GM10248 (cell line): ENCODE measurements at regions not wholly inside any gene's neighbourhood (a gene's known extent, or its start where the extent isn't known, plus 50 kb on each side); places are given as distances from the start of the nearest gene placed in this dataset.

ENCODE experiments used
- CTCF ChIA-PET: fragments of 300-600 bp; sonication (Branson Sonifier 250); formaldehyde crosslinking; extraction: SDS; loops from one replicate; lab custom pipeline; 2021; ENCODE audit warnings: antibody characterized with exemption; lab: Yijun Ruan, JAX
- POLR2A ChIA-PET: fragments of 350-650 bp; sonication (Branson Sonifier 250); formaldehyde crosslinking; extraction: SDS; loops from one replicate; lab custom pipeline; 2020; ENCODE audit warnings: antibody characterized with exemption; lab: Yijun Ruan, JAX
- DNase-seq: peaks from one replicate; pipeline ENCODE4 v3.0.0; 2012; ENCODE audit errors: extremely low spot score
- CTCF ChIP-seq: IDR thresholded peaks from 2 replicates; pipeline ENCODE4 v1.5.1; 2012; ENCODE audit warnings: mild to moderate bottlenecking, low read depth; ENCODE audit errors: extremely low read depth, missing control alignments, control extremely low read depth

- ChIA-PET CTCF (interaction anchor here (0.7 to 1.4 kb wide), 2 partner anchors 9 to 11 kb away, joined by 3 read pairs; no protein-coding TSS in a partner anchor), POLR2A (no interaction called here)
- no peak for DNase-seq
- TF ChIP-seq CTCF = no peak
Measured at GRCh38 chr18:40366521-40366920, 1588.5 kb upstream of the PIK3C3 start.

- TF ChIP-seq CTCF = no peak
- POLR2A ChIA-PET = no interaction called here
- DNase-seq = no peak
- CTCF ChIA-PET = interaction anchor here (1.4 kb wide), 1 partner anchor 10 kb away, joined by 3 read pairs; no protein-coding TSS in a partner anchor
Measured at GRCh38 chr18:40365526-40365925, 1589.5 kb upstream of the PIK3C3 start.

- POLR2A ChIA-PET = no interaction called here
- DNase-seq = no peak
- CTCF ChIA-PET = no interaction called here
- no peak for TF ChIP-seq CTCF
Measured at GRCh38 chr18:40360558-40360957, 1594.5 kb upstream of the PIK3C3 start.

- no peak for DNase-seq
- CTCF ChIA-PET = interaction anchor here (1.6 kb wide), 1 partner anchor 10 kb away, joined by 5 read pairs; no protein-coding TSS in a partner anchor
- POLR2A ChIA-PET = no interaction called here
- no peak for TF ChIP-seq CTCF
Measured at GRCh38 chr18:40357536-40357935, 1597.5 kb upstream of the PIK3C3 start.

- ChIA-PET CTCF (no interaction called here), POLR2A (no interaction called here)
Measured at GRCh38 chr18:40356168-40356567, 1598.9 kb upstream of the PIK3C3 start.

GRCh38 chr18:40355726-40356125 lies 1599.3 kb upstream of the PIK3C3 start:
- ChIA-PET POLR2A (no interaction called here), CTCF (no interaction called here)
- TF ChIP-seq CTCF = no peak
- DNase-seq = no peak

More at GRCh38 chr18:40356168-40356567, 1598.9 kb upstream of the PIK3C3 start:
- no peak for DNase-seq
- no peak for TF ChIP-seq CTCF
